HG03108 (cell line): ENCODE measurements at regions not wholly inside any gene's neighbourhood (a gene's known extent, or its start where the extent isn't known, plus 50 kb on each side); places are given as distances from the start of the nearest gene placed in this dataset.

ENCODE experiments used
- ATAC-seq: cut with Tn5 transposase; IDR thresholded peaks from one replicate; pipeline ENCODE4 v1.9.1; 2021; ENCODE audit warnings: moderate library complexity; ENCODE audit not compliant: unreplicated experiment

DNA sequence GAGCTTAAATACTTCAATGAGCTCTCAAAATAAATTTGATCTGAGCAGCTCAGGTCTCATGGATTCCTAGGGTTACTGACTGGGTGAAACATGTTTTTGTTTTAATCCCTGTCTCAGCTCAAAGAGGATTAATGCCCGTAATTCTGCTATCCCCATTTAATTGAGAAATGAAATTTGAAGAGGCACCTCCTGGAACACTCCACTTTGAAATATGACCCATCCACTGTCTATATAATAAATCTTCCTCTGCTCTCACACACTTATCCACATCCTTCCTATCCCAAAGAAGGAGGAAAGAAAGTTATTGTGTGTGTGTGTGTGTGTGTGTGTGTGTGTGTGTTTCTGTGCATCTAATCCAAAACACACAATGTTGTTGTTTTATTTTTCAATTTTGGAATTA, 2082.4 kb upstream of the PIK3C3 start:
- no peak for ATAC-seq

DNA sequence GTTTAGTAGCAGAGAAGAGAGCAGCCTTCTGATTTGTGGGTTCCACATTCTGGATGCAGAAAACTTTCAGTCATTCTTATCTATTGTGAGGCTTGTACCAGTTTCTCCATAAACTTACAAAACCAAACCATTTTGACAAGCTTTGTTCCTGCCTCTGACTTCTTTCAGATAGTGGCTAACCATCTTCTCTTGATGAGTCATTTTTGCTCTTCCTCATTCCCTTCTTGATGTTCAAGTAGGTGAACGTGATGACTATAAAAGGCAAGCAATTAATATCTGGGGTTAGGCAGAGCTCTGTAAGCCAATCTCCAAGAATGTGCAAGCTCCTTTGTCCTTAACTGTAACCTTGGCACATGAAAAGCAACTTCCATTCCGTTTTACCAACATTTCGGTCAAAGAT, 2083.1 kb upstream of the PIK3C3 start:
- ATAC-seq, result no peak

DNA sequence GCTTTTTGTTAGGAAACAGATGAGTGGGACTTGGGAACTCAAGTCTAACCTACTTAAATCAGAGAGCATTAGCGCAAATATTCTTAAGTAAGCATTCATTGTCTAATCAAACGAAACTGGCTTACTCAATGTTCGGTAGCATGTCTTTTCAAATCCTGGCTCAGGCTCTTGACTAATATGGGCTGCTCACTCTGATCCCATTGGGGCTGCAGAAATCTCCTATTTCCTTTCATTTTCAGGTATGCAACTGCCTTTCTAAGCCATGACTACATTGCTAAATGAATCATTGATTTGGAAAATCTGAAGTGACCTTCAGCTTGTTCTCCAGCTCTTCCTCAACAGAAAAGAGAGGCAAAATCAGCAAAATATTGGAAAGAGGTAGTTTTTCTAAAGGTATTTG, 2084.4 kb upstream of the PIK3C3 start:
- ATAC-seq, result no peak

DNA sequence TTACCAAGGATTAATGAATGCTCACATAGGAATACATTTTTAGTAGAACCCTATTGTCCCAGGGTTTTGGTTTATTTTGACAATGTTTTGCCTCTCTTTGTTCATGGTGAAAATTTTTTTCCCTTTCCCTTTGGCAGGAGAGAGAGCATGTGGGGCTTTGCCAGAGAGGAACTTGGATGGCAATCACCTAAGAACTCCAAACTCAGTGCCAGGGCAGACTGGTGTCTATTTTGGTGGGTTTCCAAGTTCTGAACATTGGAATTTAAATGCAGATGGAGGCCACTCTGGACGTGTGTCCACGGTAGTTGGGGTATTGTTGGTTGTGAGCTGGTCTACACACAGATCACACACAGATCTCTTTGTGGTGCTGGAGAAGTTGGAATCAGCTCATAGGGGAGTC, 2091.1 kb upstream of the PIK3C3 start:
- no peak for ATAC-seq

DNA sequence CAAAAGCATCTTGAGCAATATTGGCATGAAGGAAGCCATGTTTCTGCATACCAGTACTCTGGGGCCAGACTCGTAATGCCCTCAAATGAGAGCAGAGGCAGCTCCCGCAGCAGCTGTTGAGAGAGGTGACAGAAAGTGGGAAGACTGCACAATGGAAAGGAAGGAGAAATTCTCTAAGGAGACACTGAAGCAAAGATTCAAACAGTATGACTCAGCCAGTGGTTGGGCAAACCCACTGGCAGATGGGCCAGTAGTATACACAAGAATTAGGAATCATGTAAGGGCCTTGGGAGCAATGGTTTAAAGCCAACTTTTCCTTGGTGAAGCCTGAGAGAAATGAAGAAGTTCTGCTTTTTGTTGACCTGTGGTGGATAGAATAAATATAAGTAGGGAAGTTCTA, 2092.7 kb upstream of the PIK3C3 start:
- no peak for ATAC-seq

DNA sequence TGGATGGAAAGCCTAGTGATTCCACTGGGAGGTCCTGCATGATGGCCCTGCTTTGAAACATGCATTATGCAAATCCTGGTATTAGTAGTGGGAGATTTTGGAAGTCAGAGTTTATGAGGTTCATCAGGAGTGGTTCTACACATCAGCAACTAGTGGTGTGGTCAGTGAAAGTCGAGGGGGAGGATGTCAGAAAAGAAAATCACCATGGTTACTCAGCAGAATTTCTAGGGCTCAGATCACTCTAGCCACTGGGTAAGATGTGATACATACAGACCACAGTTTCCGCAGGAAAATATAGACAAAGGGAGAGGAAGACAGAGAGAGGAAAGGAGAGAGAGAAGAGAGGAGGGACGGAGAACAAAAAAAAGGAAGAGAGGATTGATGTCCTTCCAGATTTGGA, 2100.7 kb upstream of the PIK3C3 start:
- ATAC-seq, result no peak

DNA sequence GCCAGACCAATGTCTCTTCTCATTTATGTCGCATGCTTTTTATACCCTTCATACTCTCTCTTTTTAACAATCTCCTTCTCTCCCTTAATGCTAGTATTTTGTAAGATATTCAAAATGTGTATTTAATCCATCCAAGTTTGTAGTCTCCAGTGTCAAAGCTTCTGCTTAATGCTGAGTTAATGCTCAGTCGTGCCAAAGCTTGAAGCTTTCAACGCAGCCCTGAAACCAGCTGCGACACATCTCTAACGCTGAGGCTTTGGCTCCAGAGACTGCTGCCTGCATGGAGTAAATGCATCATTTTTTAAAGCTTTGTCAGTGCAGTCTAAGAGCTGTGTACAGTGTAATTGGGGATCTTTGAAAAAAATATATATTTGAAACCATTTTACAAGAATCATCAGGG, 2108.8 kb upstream of the PIK3C3 start:
- no peak for ATAC-seq

DNA sequence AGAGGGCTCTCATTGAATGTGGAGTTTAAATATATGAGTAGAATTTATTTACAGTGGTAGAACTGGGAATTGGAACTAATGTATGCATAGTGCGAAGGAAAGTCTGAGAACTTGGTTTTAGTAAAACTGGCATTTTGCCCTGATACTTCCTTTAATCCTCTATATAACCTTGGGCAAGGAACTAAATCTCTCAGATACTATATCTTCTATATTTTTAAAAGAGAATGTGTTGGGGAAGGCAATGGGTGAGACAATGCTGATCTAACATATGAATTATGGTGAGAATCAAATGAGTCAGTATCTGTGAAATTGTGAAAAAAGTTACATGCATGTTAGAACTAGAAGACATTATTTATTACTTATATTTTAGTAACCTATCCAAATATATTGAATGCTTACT, 2109.4 kb upstream of the PIK3C3 start:
- ATAC-seq, result no peak

DNA sequence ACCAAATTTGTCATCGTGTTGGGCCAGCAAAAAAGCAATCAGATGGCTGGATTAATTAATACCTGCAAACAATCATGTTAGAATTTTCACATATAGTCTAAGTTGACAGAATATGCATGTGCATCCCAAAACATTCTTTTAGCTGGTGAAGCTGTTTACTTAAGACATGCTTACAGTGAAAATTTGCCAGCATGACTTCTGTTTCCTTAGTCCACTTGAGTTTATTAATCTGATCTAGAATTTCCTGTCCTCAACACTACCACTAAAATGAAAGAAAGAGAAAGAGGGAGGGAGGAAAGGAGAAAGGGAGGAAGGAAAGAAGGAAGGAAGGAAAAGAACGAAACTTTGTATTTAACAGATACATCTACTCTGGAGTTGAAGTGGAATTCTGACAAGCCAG, 2109.9 kb upstream of the PIK3C3 start:
- no peak for ATAC-seq

DNA sequence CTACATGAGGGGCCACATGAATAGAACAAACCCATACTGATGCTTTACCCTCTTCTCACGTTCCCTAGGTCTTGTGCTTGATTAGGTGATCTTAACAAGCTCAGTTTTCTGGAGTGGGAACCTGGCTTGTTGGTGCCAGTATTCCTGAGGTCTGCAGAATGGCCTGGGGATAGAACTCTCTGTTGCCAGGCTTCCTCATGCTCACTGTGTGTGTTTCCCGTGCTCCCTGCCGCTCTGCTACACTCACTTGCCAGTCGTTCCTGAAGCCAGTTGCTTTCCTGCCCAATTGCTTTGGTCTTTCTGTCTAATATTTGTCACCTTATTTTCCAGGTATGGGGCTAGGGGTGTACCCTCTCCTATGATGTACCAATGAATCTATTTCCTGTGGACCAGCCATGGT, 2111.5 kb upstream of the PIK3C3 start:
- no peak for ATAC-seq

DNA sequence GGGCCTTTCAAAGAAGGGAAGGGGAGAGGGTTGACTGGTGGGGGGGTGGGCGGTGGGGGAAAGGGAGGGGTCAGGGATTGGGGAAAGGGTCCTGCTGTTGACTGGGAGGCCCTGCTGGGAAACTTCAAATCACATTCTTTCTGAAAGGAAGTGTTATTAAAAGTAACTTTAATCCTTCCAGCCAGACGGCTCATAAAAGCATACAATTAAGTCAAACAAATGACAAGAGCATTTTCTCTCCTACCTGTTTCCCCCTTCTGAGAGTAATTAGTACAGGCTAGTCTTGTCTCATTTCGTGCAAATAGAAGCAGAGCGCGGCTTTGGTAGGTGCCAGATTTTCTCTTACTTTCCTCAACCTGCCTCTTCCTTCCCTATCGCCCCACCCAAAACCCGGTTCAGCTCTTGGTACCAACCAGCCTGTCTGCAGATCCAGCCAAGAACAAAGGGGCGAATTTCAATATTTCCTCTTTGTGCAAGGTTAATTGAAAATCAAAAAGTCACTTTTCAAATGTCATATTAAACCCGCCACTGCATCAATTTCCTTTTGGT, 2112.6 kb upstream of the PIK3C3 start:
- ATAC-seq, result no peak

DNA sequence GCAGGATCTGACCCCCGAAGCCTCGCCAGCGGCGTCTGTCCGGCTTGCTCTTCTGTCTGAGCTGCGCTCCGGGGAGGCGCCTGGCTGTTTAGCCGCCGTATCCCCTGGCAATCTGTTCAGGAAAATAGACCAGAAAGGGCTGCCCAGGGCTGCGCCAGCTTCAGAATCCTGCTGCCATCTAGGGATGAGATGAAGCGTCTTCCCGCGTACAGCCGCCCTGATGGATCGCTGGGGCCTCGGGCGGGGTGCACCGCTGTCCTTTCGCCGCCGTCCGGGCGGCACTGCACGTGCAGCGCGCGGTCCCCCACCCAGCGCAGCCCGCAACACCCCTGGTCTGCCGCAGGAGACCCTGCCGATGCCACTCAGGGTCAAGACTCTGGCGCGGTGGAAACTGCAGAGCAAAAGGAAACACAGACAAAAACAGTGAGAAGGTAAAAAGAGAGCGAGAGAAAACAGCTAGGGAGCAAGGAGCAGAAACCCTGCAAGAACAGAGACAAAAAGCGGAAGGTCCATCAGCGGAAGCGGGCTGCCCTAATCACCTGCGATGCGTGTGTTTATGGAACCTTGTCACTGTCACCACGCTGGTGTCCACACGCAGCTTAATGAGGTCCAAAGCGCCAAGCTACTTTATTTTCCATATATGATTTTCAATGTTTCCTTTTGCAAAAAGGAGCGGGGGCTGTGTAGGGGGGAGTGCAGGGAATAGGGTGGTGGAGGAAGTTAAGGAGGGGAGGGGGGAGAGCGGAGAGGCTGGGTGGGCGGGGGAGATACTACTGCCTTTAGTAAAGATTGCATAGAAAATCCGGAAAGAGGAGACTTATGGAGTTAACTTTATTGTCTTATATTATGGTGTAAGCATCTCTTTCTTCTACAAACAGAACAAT, 2113.3 kb upstream of the PIK3C3 start:
- no peak for ATAC-seq

DNA sequence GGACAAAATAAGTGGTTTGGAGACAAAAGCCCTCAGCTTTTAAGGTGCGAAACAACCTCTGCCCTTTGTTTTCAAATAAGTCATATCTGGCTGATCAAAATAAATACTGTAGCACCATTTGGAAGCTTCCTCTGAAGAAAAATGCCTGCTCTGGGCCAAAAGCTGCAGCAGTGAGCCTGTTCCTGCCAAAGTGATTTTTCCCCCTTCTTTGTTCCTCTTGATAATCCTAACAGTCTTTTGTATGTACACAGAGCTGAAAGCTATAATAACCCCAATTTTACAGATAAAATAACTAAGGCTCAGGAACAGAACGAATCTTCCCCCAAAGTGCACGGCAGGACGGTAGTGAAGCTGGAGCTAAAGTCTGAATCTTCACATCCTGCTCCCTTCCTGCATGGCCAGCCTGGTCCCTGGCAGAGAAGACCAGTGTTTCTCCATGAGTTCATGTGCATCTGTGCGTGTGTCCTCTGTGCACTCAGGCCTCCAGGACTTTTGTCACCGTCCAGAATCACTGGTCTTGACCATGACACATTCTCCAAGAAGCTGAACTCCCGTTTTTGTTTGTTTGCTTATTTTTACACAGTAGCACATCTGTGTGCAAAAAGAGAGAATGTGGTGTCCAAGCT, 2114.1 kb upstream of the PIK3C3 start:
- ATAC-seq, result no peak

DNA sequence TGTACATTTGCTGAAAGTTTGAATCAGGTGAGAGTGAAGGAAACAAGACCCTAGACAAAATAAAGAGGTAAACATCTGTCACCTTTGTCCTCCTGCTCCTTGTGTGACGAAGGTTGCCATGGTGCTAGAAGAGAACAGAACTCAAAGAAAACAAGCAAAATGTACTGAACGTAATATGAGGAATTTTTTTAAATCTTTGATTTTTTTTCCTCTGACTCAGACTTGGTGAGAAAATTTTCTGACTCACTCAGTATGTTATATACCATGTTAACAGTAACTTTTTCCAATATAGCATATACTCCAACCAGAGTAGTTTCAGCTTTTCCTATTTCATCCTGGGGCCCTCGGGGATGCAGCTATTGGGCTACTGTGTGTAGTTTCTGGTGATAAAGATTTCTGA, 2114.6 kb upstream of the PIK3C3 start:
- ATAC-seq, result no peak

DNA sequence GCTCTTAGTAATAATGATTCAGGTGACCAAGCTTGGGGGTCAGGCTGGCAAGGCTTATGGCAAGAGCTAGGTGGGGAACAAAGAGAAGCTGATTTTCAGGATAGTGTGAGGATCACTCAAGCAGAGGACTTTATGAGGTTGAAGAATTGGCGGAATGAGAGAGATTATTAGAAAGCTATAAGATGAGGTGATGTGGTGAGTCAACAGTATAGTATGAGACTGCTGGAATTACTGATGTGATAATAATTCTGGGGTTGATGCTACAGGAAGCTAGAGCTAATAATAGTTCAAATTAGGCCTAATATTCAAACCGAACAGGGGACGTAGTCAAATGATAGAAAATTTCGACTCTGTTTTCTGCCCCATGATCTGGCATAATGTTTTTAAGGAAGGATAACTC, 2115.3 kb upstream of the PIK3C3 start:
- ATAC-seq, result no peak

DNA sequence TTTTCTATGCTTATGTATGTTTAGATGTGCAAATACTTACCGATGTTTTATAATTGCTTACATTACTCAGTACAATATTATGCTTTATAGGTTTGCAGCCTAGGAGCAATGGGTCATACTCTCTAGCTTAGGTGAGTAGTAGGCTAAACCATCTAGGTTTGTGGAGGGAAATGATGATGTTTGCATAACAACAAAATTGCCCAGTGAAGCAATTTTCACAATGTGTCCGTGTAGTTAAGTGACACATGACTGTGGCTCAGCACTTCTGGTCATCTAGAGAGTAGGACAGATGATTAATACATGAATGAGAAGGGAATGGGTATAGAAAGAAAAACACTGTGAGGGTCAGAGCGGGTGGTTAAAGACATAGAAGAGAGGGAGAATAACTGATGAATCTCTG, 2116.2 kb upstream of the PIK3C3 start:
- no peak for ATAC-seq

DNA sequence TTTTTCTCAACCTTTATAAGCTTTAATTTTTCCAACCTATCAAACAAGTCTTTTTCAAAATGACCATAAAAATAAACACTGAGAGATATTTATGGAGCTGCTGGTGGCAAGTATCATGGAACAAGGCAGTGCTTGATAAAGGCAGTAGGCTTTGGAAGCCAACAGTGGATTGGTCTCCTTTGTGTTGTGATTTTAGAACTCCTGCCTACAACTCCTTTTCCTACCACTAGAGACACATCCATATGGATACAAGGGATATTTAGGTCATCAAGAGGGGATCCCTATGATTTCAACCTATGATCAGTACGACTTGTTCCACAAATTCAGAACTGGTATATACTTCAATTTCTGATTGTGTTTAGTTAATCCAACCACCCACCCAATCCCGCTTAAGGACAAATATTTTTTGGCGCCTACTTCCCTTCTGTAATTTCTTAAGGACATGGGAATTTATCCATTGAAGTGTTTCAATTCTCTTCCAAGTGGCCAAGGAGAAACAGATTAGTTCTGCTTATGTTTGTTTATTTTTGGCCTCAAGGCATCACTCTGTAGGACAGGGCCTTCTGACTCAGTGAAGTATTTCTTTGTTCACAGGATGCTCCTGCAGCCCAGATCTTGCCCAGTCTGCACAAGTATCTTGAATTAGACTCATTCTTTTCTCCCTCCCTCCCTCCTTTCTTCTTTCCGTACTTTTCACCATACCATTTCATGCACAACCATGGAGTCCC, 2119.6 kb upstream of the PIK3C3 start:
- ATAC-seq, result no peak

DNA sequence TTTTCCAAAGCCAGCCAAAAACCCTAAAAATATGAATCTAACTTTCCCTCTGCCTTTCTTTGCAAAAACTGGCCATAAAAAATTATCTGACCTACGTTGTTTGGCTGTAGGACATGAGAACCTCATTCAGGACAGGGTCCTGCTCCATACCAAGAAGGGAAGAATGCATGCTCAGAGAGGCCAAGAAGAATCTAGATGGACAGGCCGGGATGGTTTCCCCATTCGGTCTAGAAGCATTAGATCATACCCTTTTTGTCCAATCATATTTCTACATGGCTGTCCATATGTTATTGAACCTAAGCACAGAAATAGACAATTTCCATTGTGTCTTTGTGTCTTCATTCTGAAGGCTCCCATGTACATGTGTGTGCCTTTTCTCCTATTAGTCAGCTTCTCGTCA, 2120.4 kb upstream of the PIK3C3 start:
- ATAC-seq, result no peak

DNA sequence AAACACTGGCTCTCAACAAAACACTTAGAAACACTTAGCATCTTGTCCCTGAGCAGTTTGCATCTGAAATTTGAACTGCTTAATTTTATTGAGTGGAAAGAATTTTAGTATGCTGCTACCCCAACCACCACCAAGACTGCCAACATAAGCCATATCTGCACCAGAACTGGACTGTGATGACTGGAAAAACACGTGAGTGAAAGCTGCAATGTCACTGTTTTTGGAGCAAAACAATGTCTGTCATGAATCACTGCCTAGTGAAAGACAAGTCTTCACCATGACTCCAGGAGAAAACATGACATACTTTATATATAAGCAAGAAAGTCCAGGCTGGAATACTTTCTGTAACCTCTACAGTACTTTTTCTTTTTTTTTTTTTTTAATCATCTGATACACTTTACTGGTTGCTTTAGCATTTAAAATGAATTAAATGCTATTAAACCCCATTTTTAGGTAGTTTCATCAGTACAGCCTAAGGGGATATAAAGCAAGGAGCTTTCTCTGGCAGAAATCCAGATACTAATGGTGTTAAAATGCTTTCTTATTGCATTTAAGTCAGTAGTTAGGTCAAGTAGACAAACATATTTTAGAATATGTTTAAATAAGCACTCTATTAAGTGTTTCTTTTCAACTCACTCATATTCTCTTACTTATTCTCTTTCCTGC, 2129.4 kb upstream of the PIK3C3 start:
- no peak for ATAC-seq

DNA sequence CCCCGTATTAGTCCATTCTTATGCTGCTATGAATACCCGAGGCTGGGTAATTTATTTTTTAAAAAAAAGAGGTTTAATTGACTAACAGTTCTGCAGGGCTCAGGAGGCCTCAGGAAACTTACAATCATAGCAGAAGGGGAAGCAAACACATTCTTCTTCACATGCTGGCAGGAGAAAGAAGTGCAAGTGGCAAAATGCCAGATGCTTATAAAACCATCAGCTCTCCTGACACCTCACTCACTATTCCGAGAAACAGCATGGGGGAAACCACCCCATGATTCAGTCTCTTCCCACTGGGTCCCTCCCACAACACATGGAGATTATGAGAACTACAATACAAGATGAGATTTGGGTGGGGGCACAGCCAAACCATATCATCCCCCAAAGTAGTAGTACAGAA, 2148.5 kb upstream of the PIK3C3 start:
- no peak for ATAC-seq

DNA sequence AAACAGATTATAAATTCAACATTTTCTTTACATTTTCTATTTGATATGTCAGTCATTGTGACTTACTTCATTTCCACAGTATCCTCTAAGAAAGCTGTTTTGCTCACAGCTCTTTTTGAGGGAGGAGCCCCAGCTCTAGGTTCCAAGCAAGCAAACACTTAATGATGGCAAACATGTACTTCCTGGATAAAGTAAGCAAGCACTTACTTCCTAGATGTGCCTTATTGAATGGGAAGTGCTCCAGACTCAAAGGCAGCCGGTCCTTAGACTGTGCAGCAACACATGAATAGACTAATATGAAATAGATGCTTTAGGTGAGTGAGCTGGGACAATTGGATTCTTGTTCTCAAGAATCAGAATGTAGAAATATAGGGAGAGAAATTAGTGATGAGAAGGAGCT, 2149.8 kb upstream of the PIK3C3 start:
- ATAC-seq, result no peak
